ENCODE measurements at regions not wholly inside any gene's neighbourhood (a gene's known extent, or its start where the extent isn't known, plus 50 kb on each side); places are given as distances from the start of the nearest gene placed in this dataset.
"Not testable (repeated sequence)": the region's sequence is repeated elsewhere in the genome, so short reads cannot be mapped to it uniquely, and the experiment has no call there.

- no peaks in the 10 kb centered on the region for H3K36me3 ChIP-seq (ENCODE audit: insufficient read depth, low read length)
- ChIA-PET CTCF (no interaction called here), POLR2A (no interaction called here)
- no peaks in the 10 kb centered on the region for H3K4me1 ChIP-seq (ENCODE audit: insufficient read depth, low read length)
- no peak overlapping the region for H3K27ac Mint-ChIP-seq
- H3K9me3 ChIP-seq (ENCODE audit: low read length), result no peaks in the 10 kb centered on the region
- no peak overlapping the region for H3K27ac ChIP-seq (ENCODE audit: low read depth, low read length)
- peaks cover 0 to 15% (median 4%) of the 10 kb centered on the region in 5 donors for H3K9me3 Mint-ChIP-seq
- H3K36me3 Mint-ChIP-seq, result no peaks in the 10 kb centered on the region
- H3K4me1 Mint-ChIP-seq, result no peaks in the 10 kb centered on the region
- DNase-seq, result no peak
- H3K4me3 Mint-ChIP-seq, result no peak overlapping the region
- H3K27me3 ChIP-seq (ENCODE audit: insufficient read depth, low read length, poor library complexity, severe bottlenecking), result no peaks in the 10 kb centered on the region
- H3K27me3 Mint-ChIP-seq, result no peaks in the 10 kb centered on the region
- H3K4me3 ChIP-seq (ENCODE audit: low read length), result no peak overlapping the region
These were observed 502.1 kb downstream of the ZBBX start for GRCh38 chr3:166877971-166878370.

GRCh38 chr3:166864473-166865467 is 515.3 kb downstream of the ZBBX start:
- Mint-ChIP-seq H3K27ac (no peak overlapping the region), H3K4me1 (no peaks in the 10 kb centered on the region), H3K4me3 (no peak overlapping the region), H3K36me3 (no peaks in the 10 kb centered on the region), H3K9me3 (peaks cover 3 to 20% (median 7%) of the 10 kb centered on the region in 5 donors), H3K27me3 (no peaks in the 10 kb centered on the region)
- no peak for DNase-seq
- Histone ChIP-seq H3K36me3 (ENCODE audit: insufficient read depth, low read length) (no peaks in the 10 kb centered on the region), H3K4me1 (ENCODE audit: insufficient read depth, low read length) (no peaks in the 10 kb centered on the region), H3K9me3 (ENCODE audit: low read length) (no peaks in the 10 kb centered on the region), H3K27ac (ENCODE audit: low read depth, low read length) (no peak overlapping the region), H3K27me3 (ENCODE audit: insufficient read depth, low read length, poor library complexity, severe bottlenecking) (no peaks in the 10 kb centered on the region), H3K4me3 (ENCODE audit: low read length) (no peak overlapping the region)
- ChIA-PET CTCF (no interaction called here), POLR2A (no interaction called here)

- no peaks in the 10 kb centered on the region for H3K4me1 ChIP-seq (ENCODE audit: insufficient read depth, low read length)
- DNase-seq, result no peak
- Mint-ChIP-seq H3K36me3 (no peaks in the 10 kb centered on the region), H3K4me1 (no peaks in the 10 kb centered on the region), H3K27me3 (no peaks in the 10 kb centered on the region), H3K9me3 (peaks cover 0 to 22% (median 4%) of the 10 kb centered on the region in 5 donors), H3K27ac (no peak overlapping the region), H3K4me3 (no peak overlapping the region)
- H3K36me3 ChIP-seq (ENCODE audit: insufficient read depth, low read length), result no peaks in the 10 kb centered on the region
- ChIA-PET POLR2A (no interaction called here), CTCF (no interaction called here)
- no peak overlapping the region for H3K4me3 ChIP-seq (ENCODE audit: low read length)
- H3K27me3 ChIP-seq (ENCODE audit: insufficient read depth, low read length, poor library complexity, severe bottlenecking), result no peaks in the 10 kb centered on the region
- H3K9me3 ChIP-seq (ENCODE audit: low read length), result no peaks in the 10 kb centered on the region
- no peak overlapping the region for H3K27ac ChIP-seq (ENCODE audit: low read depth, low read length)
These were observed 519.9 kb downstream of the ZBBX start for GRCh38 chr3:166860217-166860616.

- Histone ChIP-seq H3K27me3 (ENCODE audit: insufficient read depth, low read length, poor library complexity, severe bottlenecking) (no peaks in the 10 kb centered on the region), H3K27ac (ENCODE audit: low read depth, low read length) (no peak overlapping the region), H3K36me3 (ENCODE audit: insufficient read depth, low read length) (no peaks in the 10 kb centered on the region), H3K9me3 (ENCODE audit: low read length) (no peaks in the 10 kb centered on the region), H3K4me3 (ENCODE audit: low read length) (no peak overlapping the region), H3K4me1 (ENCODE audit: insufficient read depth, low read length) (no peaks in the 10 kb centered on the region)
- no peak overlapping the region for H3K4me3 Mint-ChIP-seq
- ChIA-PET POLR2A (no interaction called here), CTCF (no interaction called here)
- H3K27ac Mint-ChIP-seq, result no peak overlapping the region
- no peak for DNase-seq
- H3K9me3 Mint-ChIP-seq, result peaks cover 2 to 9% (median 7%) of the 10 kb centered on the region in 5 donors
- H3K36me3 Mint-ChIP-seq, result no peaks in the 10 kb centered on the region
- no peaks in the 10 kb centered on the region for H3K4me1 Mint-ChIP-seq
- H3K27me3 Mint-ChIP-seq, result no peaks in the 10 kb centered on the region
These were observed 535.8 kb downstream of the ZBBX start for GRCh38 chr3:166844329-166844728.

- H3K4me1 Mint-ChIP-seq; H3K4me3 Mint-ChIP-seq; H3K27ac ChIP-seq (ENCODE audit: low read depth, low read length); POLR2A ChIA-PET; CTCF ChIA-PET; H3K27me3 Mint-ChIP-seq; H3K27ac Mint-ChIP-seq; H3K4me1 ChIP-seq (ENCODE audit: insufficient read depth, low read length); H3K9me3 ChIP-seq (ENCODE audit: low read length); H3K9me3 Mint-ChIP-seq; DNase-seq; H3K36me3 ChIP-seq (ENCODE audit: insufficient read depth, low read length); H3K36me3 Mint-ChIP-seq; H3K27me3 ChIP-seq (ENCODE audit: insufficient read depth, low read length, poor library complexity, severe bottlenecking); H3K4me3 ChIP-seq (ENCODE audit: low read length): not testable (repeated sequence)
These were observed 537.3 kb downstream of the ZBBX start for GRCh38 chr3:166842784-166843183.

- no peaks in the 10 kb centered on the region for H3K27me3 ChIP-seq (ENCODE audit: insufficient read depth, low read length, poor library complexity, severe bottlenecking)
- POLR2A ChIA-PET, result no interaction called here
- H3K9me3 ChIP-seq (ENCODE audit: low read length), result no peaks in the 10 kb centered on the region
- no peaks in the 10 kb centered on the region for H3K4me1 ChIP-seq (ENCODE audit: insufficient read depth, low read length)
- no peak overlapping the region for H3K27ac ChIP-seq (ENCODE audit: low read depth, low read length)
- Mint-ChIP-seq H3K27ac (no peak overlapping the region), H3K4me1 (no peaks in the 10 kb centered on the region), H3K9me3 (peaks cover 0 to 5% (median 3%) of the 10 kb centered on the region in 5 donors), H3K27me3 (no peaks in the 10 kb centered on the region), H3K4me3 (no peak overlapping the region), H3K36me3 (no peaks in the 10 kb centered on the region)
- H3K4me3 ChIP-seq (ENCODE audit: low read length), result no peak overlapping the region
- CTCF ChIA-PET, result no interaction called here
- DNase-seq, result no peak
- no peaks in the 10 kb centered on the region for H3K36me3 ChIP-seq (ENCODE audit: insufficient read depth, low read length)
These were observed 542.6 kb downstream of the ZBBX start for GRCh38 chr3:166837535-166837934.

- H3K9me3 Mint-ChIP-seq, result peaks cover 0 to 8% (median 3%) of the 10 kb centered on the region in 5 donors
These were observed 543.3 kb downstream of the ZBBX start for GRCh38 chr3:166836836-166837235.

GRCh38 chr3:166829896-166830295 is 550.2 kb downstream of the ZBBX start:
- H3K27ac Mint-ChIP-seq, result no peak overlapping the region
- Histone ChIP-seq H3K27me3 (ENCODE audit: insufficient read depth, low read length, poor library complexity, severe bottlenecking) (no peaks in the 10 kb centered on the region), H3K36me3 (ENCODE audit: insufficient read depth, low read length) (no peaks in the 10 kb centered on the region), H3K4me1 (ENCODE audit: insufficient read depth, low read length) (no peaks in the 10 kb centered on the region), H3K27ac (ENCODE audit: low read depth, low read length) (no peak overlapping the region), H3K4me3 (ENCODE audit: low read length) (no peak overlapping the region), H3K9me3 (ENCODE audit: low read length) (no peaks in the 10 kb centered on the region)
- CTCF ChIA-PET, result no interaction called here
- no peak for DNase-seq
- no peaks in the 10 kb centered on the region for H3K36me3 Mint-ChIP-seq
- no peaks in the 10 kb centered on the region for H3K4me1 Mint-ChIP-seq
- peaks cover 0 to 1% of the 10 kb centered on the region in 2 donors for H3K27me3 Mint-ChIP-seq
- no peak overlapping the region for H3K4me3 Mint-ChIP-seq
- POLR2A ChIA-PET, result no interaction called here
- peaks cover 0 to 14% (median 9%) of the 10 kb centered on the region in 5 donors for H3K9me3 Mint-ChIP-seq

More at GRCh38 chr3:166836836-166837235, 543.3 kb downstream of the ZBBX start:
- ChIA-PET POLR2A (no interaction called here), CTCF (no interaction called here)
- no peaks in the 10 kb centered on the region for H3K27me3 Mint-ChIP-seq
- H3K4me3 Mint-ChIP-seq, result no peak overlapping the region
- DNase-seq, result no peak
- Histone ChIP-seq H3K9me3 (ENCODE audit: low read length) (no peaks in the 10 kb centered on the region), H3K4me1 (ENCODE audit: insufficient read depth, low read length) (no peaks in the 10 kb centered on the region), H3K27me3 (ENCODE audit: insufficient read depth, low read length, poor library complexity, severe bottlenecking) (no peaks in the 10 kb centered on the region), H3K36me3 (ENCODE audit: insufficient read depth, low read length) (no peaks in the 10 kb centered on the region), H3K4me3 (ENCODE audit: low read length) (no peak overlapping the region), H3K27ac (ENCODE audit: low read depth, low read length) (no peak overlapping the region)
- no peak overlapping the region for H3K27ac Mint-ChIP-seq
- no peaks in the 10 kb centered on the region for H3K36me3 Mint-ChIP-seq
- H3K4me1 Mint-ChIP-seq, result no peaks in the 10 kb centered on the region

Measured in CD8-positive, alpha-beta memory T cell (primary cell).